Spleen (tissue), 11 donors: ENCODE measurements at regions not wholly inside any gene's neighbourhood (a gene's known extent, or its start where the extent isn't known, plus 50 kb on each side); places are given as distances from the start of the nearest gene placed in this dataset.

Experiments
- DNase-seq: peaks from one replicate; pipeline ENCODE4 v3.0.0-alpha.2; 2020
- H3K27ac ChIP-seq, 8 donors: fragments of 200-600 bp; sonication (generic) in 7 of 8; 1 replicate in 4 of 8; 2 replicates in 4 of 8; pipeline versions ENCODE4 v1.5.0 to v1.8.0; 2016 to 2021; ENCODE audit warnings: inconsistent platforms in 4 of 8, mild to moderate bottlenecking in 4 of 8, moderate library complexity in 1 of 8
- H3K27me3 ChIP-seq, 7 donors: fragments of 200-600 bp; sonication (generic) in 6 of 7; replicated peaks in 1 of 7; 1 replicate in 4 of 7; 2 replicates in 3 of 7; pipeline versions ENCODE4 v1.5.0 to v1.8.0; 2016 to 2021; ENCODE audit warnings: inconsistent platforms in 3 of 7, mild to moderate bottlenecking in 1 of 7
- H3K36me3 ChIP-seq, 6 donors: fragments of 200-600 bp; sonication (generic) in 5 of 6; 1 replicate in 4 of 6; 2 replicates in 2 of 6; pipeline versions ENCODE4 v1.5.0 to v1.8.0; 2016 to 2021; ENCODE audit warnings: inconsistent platforms in 2 of 6
- H3K4me1 ChIP-seq, 6 donors: fragments of 200-600 bp; sonication (generic) in 5 of 6; 1 replicate in 3 of 6; 2 replicates in 3 of 6; pipeline versions ENCODE4 v1.5.0 to v1.8.0; 2016 to 2021; ENCODE audit warnings: inconsistent platforms in 3 of 6
- H3K4me3 ChIP-seq, 8 donors: fragments of 200-600 bp; sonication (generic) in 7 of 8; 1 replicate in 4 of 8; 2 replicates in 4 of 8; pipeline versions ENCODE4 v1.5.0 to v1.8.0; 2016 to 2021; ENCODE audit warnings: inconsistent platforms in 4 of 8, mild to moderate bottlenecking in 4 of 8, moderate library complexity in 2 of 8
- H3K9me3 ChIP-seq, 8 donors: fragments of 200-600 bp; sonication (generic) in 7 of 8; 1 replicate in 4 of 8; 2 replicates in 4 of 8; pipeline versions ENCODE4 v1.5.0 to v1.8.0; 2016 to 2021; ENCODE audit warnings: inconsistent platforms in 4 of 8
- CTCF ChIP-seq, 11 experiments: fragments of 200-600 bp in 7 of 11; fragments of 450-650 bp in 4 of 11; sonication (generic) in 4 of 11; IDR thresholded peaks in 8 of 11; conservative IDR thresholded peaks in 3 of 11; 1 replicate in 7 of 11; 2 replicates in 4 of 11; pipeline versions ENCODE4 v1.4.0 to v1.8.0; 2016 to 2021; ENCODE audit warnings: antibody characterized with exemption in 11 of 11, inconsistent platforms in 4 of 11, mild to moderate bottlenecking in 1 of 11
- POLR2A ChIP-seq, 3 donors: fragments of 450-650 bp; IDR thresholded peaks; one replicate each; pipeline ENCODE4 v1.5.1; 2017; ENCODE audit warnings: antibody characterized with exemption in 3 of 3, mild to moderate bottlenecking in 1 of 3
- POLR2AphosphoS5 ChIP-seq, 3 donors: sonication (generic); formaldehyde crosslinking; IDR thresholded peaks; one replicate each; pipeline ENCODE4 v1.5.1; 2017; ENCODE audit warnings: antibody characterized with exemption in 3 of 3
- WGBS, 5 donors: extraction: QIAGEN DNeasy Blood & Tissue Kit in 3 of 5; methylation state at CpG; one replicate each; pipeline versions ENCODE4 v1.1.5 to v1.1.7; 2013 to 2018; 5-methylcytosine and 5-hydroxymethylcytosine counted together
- intact Hi-C: fragments of 100-400 bp; cut with DNase I; formaldehyde crosslinking; loops from one replicate; pipeline ENCODE4 v1.15.0; 2023; ENCODE audit warnings: low total_unique reads
- donor health status: healthy with polysubstance abuse.
- donor health status: DM: no; HTN: no; CAD: no; lungs with moderate emphysema.
- donor health status: DM: no; HTN: no; CAD: no.
- donor health status: Bipolar disorder and iron deficiency.
- donor health status: healthy.
- donor health status: DM: no; HTN: no; CAD: no.
- donor health status: DM: yes; HTN: yes; CAD: no.

GRCh38 chr11:29093416-29094120, 923.3 kb downstream of the KCNA4 start:
- Histone ChIP-seq H3K27ac (no peak overlapping the region), H3K36me3 (no peaks in the 10 kb centered on the region), H3K4me1 (no peaks in the 10 kb centered on the region), H3K27me3 (no peaks in the 10 kb centered on the region), H3K4me3 (no peak overlapping the region), H3K9me3 (peaks cover 0 to 13% (median 2%) of the 10 kb centered on the region in 8 donors)
- TF ChIP-seq POLR2AphosphoS5 (IDR thresholded peaks at IDR 0.05) (no peak), POLR2A (IDR thresholded peaks at IDR 0.05) (no peak), CTCF (IDR thresholded peaks at IDR 0.05 in 8 of 11, conservative IDR thresholded peaks at IDR 0.05 in 3 of 11) (no peak)
- intact Hi-C loops = no loop called here
- whole genome bisulfite sequencing, 5 donors = 84 to 93% (median 88%) methylated on average over 1 of the region's 1 CpG
- no peak for DNase-seq

- intact Hi-C loops = no loop called here
- Histone ChIP-seq H3K4me3 (no peak overlapping the region), H3K4me1 (no peaks in the 10 kb centered on the region), H3K9me3 (peaks cover 0 to 21% (median 6%) of the 10 kb centered on the region in 8 donors), H3K27me3 (no peaks in the 10 kb centered on the region), H3K36me3 (no peaks in the 10 kb centered on the region), H3K27ac (no peak overlapping the region)
- 4 to 11% (median 5%) methylated on average over 1 of the region's 1 CpG for WGBS, 5 donors
- no peak for DNase-seq
- TF ChIP-seq CTCF (IDR thresholded peaks at IDR 0.05 in 8 of 11, conservative IDR thresholded peaks at IDR 0.05 in 3 of 11) = no peak
- no peak for TF ChIP-seq POLR2A (IDR thresholded peaks at IDR 0.05)
- TF ChIP-seq POLR2AphosphoS5 (IDR thresholded peaks at IDR 0.05) = no peak
Observed at GRCh38 chr11:29087200-29087812, 929.5 kb downstream of the KCNA4 start.

GRCh38 chr11:29075726-29076125, 941.1 kb downstream of the KCNA4 start:
- Histone ChIP-seq H3K27me3 (no peaks in the 10 kb centered on the region), H3K4me1 (no peaks in the 10 kb centered on the region), H3K27ac (no peak overlapping the region), H3K9me3 (peaks cover 0 to 75% (median 52%) of the 10 kb centered on the region in 8 donors), H3K36me3 (no peaks in the 10 kb centered on the region), H3K4me3 (no peak overlapping the region)
- TF ChIP-seq POLR2AphosphoS5 (IDR thresholded peaks at IDR 0.05) (no peak), CTCF (IDR thresholded peaks at IDR 0.05 in 8 of 11, conservative IDR thresholded peaks at IDR 0.05 in 3 of 11) (no peak), POLR2A (IDR thresholded peaks at IDR 0.05) (no peak)
- intact Hi-C loops = no loop called here
- DNase-seq = peak; percentile 46
- WGBS, 5 donors = 90 to 95% (median 92%) methylated on average over 2 of the region's 2 CpGs

GRCh38 chr11:29063630-29064361, 953.0 kb downstream of the KCNA4 start:
- Histone ChIP-seq H3K36me3 (no peaks in the 10 kb centered on the region), H3K27me3 (no peaks in the 10 kb centered on the region), H3K9me3 (peaks cover 0 to 13% (median 0%) of the 10 kb centered on the region in 8 donors), H3K4me3 (no peak overlapping the region), H3K4me1 (no peaks in the 10 kb centered on the region), H3K27ac (no peak overlapping the region)
- intact Hi-C loops = no loop called here
- DNase-seq = no peak
- no peak for TF ChIP-seq CTCF (IDR thresholded peaks at IDR 0.05 in 8 of 11, conservative IDR thresholded peaks at IDR 0.05 in 3 of 11)
- TF ChIP-seq POLR2A (IDR thresholded peaks at IDR 0.05) = no peak
- TF ChIP-seq POLR2AphosphoS5 (IDR thresholded peaks at IDR 0.05) = no peak
- 79 to 87% (median 83%) methylated on average over 3 of the region's 3 CpGs for WGBS, 5 donors
